Right lung (tissue), 2 donors: ENCODE measurements at regions not wholly inside any gene's neighbourhood (a gene's known extent, or its start where the extent isn't known, plus 50 kb on each side); places are given as distances from the start of the nearest gene placed in this dataset.
A peak's percentile ranks its signal among the peaks of the same experiment; 100 is the strongest.
"Not testable (repeated sequence)": the region's sequence is repeated elsewhere in the genome, so short reads cannot be mapped to it uniquely, and the experiment has no call there.

Experiments used
- DNase-seq, 2 donors: peaks; one replicate each; pipeline ENCODE4 v3.0.0-alpha.2; 2013

- no peak for DNase-seq
Observed at GRCh38 chr2:66032226-66032775, 402.6 kb upstream of the MEIS1 start.

- DNase-seq = no peak
Observed at GRCh38 chr2:66031236-66031635, 403.7 kb upstream of the MEIS1 start.

GRCh38 chr2:66030553-66030952 is 404.4 kb upstream of the MEIS1 start:
- DNase-seq = no peak

- DNase-seq = no peak
Observed at GRCh38 chr2:66024391-66024790, 410.5 kb upstream of the MEIS1 start.

- no peak for DNase-seq
Observed at GRCh38 chr2:66021296-66021695, 413.6 kb upstream of the MEIS1 start.

- no peak for DNase-seq
Observed at GRCh38 chr2:66017763-66018162, 417.2 kb upstream of the MEIS1 start.

GRCh38 chr2:66014450-66014849 is 420.5 kb upstream of the MEIS1 start:
- DNase-seq = no peak

GRCh38 chr2:66013456-66013855 is 421.5 kb upstream of the MEIS1 start:
- no peak for DNase-seq

GRCh38 chr2:66003931-66004330 is 431.0 kb upstream of the MEIS1 start:
- DNase-seq = no peak

GRCh38 chr2:66001538-66001937 is 433.4 kb upstream of the MEIS1 start:
- peak in 1 of 2 donors; percentile 4 for DNase-seq

GRCh38 chr2:66000901-66001300 is 434.0 kb upstream of the MEIS1 start:
- no peak for DNase-seq

- DNase-seq = no peak
Observed at GRCh38 chr2:65999796-66000195, 435.1 kb upstream of the MEIS1 start.

GRCh38 chr2:65999103-65999502 is 435.8 kb upstream of the MEIS1 start:
- no peak for DNase-seq

GRCh38 chr2:65997961-65998360 is 437.0 kb upstream of the MEIS1 start:
- no peak for DNase-seq

GRCh38 chr2:65992198-65992554 is 442.7 kb upstream of the MEIS1 start:
- DNase-seq = no peak

- no peak for DNase-seq
Observed at GRCh38 chr2:65991381-65992197, 443.3 kb upstream of the MEIS1 start.

GRCh38 chr2:65985986-65986385 is 448.9 kb upstream of the MEIS1 start:
- no peak for DNase-seq

GRCh38 chr2:65980531-65980930 is 454.4 kb upstream of the MEIS1 start:
- no peak for DNase-seq

- no peak for DNase-seq
Observed at GRCh38 chr2:65979446-65979845, 455.5 kb upstream of the MEIS1 start.

- DNase-seq = no peak
Observed at GRCh38 chr2:65974067-65974723, 460.7 kb upstream of the MEIS1 start.

GRCh38 chr2:65969161-65969560 is 465.8 kb upstream of the MEIS1 start:
- DNase-seq = no peak

- DNase-seq = not testable (repeated sequence)
Observed at GRCh38 chr2:65963303-65963702, 471.6 kb upstream of the MEIS1 start.

- DNase-seq = no peak
Observed at GRCh38 chr2:65960953-65961352, 474.0 kb upstream of the MEIS1 start.
